ENCODE measurements at regions not wholly inside any gene's neighbourhood (a gene's known extent, or its start where the extent isn't known, plus 50 kb on each side); places are given as distances from the start of the nearest gene placed in this dataset.

GRCh38 chr21:22044431-22044830 lies 1046.2 kb downstream of the NCAM2 start:
- DNase-seq, result no peak

- DNase-seq, result no peak
These were observed 1048.4 kb downstream of the NCAM2 start for GRCh38 chr21:22046576-22046975.

GRCh38 chr21:22056904-22057303 lies 1058.7 kb downstream of the NCAM2 start:
- DNase-seq, result no peak

DNA sequence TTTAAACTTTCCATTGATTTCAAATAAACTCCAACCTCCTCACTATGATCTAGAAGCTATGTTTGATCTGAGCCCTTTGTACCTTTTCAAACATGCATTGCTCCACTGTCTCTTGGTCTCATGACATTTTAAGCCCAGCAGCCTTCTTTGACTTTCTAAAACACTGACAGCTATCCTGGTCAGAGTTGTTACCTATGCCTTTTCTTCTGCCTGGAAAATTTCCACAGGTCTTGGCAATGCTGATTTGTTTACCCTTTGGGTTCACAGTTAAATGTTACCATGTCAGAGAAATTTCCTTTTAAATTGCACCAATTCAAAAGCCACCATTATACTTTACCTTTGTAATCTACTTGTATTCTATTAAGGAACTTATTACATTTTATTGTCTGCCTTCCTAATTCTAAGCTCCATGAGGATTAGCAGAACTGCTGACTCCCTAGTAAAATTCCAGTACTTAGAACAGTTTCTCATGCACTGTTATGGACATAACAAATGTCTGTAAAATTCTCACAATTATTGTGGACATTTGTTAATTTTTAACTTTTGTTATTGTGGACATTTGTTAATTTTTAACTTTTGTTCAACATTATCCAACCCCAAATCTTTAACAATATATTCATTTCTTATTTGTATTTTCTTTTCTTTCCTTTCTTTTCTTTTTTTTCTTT lies 1064.4 kb downstream of the NCAM2 start:
- DNase-seq, result no peak

DNA sequence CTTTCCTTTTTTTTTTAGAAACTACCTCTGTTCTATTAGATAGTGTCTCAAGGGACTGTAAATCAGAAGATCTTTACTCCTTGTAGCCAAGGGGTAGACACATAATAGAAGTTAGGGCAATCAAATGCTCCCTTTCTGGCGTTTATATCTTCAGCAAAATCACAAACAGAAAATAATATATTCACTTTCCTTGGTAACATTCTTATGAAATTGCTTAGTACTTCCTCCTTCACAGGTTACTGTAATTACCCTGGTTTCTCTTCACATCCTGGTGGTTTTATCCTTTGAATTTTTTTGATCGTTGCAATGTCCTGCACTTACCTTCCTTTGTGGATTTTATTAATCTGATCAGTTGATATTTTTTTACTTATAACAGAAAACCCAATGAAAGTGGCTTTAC lies 1064.9 kb downstream of the NCAM2 start:
- DNase-seq, result no peak

- DNase-seq, result no peak
These were observed 1078.3 kb downstream of the NCAM2 start for GRCh38 chr21:22076471-22076870.

DNA sequence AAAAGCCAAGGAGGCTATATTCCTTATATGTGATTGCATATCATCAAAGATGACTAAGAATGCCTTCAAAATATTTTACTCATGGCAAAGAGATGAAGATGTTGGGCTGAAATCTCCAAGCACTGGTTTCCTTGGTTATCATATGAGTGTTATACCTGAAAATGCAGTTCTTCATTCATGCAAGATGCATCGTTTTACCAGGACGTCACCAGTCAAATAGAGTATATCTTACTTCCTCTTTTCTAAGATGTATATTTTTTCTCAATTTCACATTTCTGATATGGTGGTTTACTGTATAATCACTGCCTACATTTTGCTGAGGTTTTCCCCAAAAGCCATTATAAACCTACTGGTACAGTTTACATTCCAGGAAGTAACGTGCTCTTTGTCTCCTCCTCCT lies 1085.7 kb downstream of the NCAM2 start:
- no peak for DNase-seq

DNA sequence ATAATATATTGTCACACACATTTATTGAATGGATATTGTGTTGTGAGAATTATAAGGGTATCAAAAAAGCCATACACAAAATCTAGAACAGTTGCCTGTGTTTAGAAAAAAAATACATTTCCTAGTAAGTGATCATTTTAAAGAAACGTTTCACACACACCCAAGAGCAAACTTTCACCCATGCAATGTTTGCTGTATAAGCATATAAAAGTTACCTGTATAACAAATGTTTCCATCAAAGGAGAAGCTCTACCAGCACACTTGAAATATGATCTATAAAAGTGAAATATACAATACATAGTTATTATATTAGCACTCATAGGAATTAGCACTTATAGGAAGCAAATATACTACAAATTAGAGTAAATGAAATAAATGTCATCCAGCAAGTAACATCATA lies 1098.1 kb downstream of the NCAM2 start:
- no peak for DNase-seq

GRCh38 chr21:22106720-22107410 lies 1108.7 kb downstream of the NCAM2 start:
- no peak for DNase-seq

DNA sequence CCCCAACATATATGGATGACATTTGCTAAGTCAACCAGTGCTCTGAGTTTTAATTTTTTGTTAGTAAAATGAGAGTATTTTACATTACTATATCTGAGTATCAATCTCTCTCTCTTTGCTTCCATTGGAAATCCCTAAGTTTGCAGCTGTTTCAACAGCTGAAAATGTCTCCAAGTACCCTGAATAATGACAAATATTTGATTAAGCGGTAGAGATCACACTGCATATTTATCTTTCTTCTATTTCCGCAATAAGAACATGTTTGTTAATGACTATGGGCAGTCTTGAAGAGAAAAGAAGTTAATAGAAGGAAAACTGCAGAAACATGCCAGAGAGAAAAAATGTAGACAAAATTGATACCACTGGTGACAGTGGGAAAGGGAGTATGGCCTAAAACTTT lies 1117.5 kb downstream of the NCAM2 start:
- no peak for DNase-seq

- no peak for DNase-seq
These were observed 1122.5 kb downstream of the NCAM2 start for GRCh38 chr21:22120616-22121266.

GRCh38 chr21:22125581-22125980 lies 1127.4 kb downstream of the NCAM2 start:
- DNase-seq, result no peak

- DNase-seq, result no peak
These were observed 1130.5 kb downstream of the NCAM2 start for GRCh38 chr21:22128671-22129070.

DNA sequence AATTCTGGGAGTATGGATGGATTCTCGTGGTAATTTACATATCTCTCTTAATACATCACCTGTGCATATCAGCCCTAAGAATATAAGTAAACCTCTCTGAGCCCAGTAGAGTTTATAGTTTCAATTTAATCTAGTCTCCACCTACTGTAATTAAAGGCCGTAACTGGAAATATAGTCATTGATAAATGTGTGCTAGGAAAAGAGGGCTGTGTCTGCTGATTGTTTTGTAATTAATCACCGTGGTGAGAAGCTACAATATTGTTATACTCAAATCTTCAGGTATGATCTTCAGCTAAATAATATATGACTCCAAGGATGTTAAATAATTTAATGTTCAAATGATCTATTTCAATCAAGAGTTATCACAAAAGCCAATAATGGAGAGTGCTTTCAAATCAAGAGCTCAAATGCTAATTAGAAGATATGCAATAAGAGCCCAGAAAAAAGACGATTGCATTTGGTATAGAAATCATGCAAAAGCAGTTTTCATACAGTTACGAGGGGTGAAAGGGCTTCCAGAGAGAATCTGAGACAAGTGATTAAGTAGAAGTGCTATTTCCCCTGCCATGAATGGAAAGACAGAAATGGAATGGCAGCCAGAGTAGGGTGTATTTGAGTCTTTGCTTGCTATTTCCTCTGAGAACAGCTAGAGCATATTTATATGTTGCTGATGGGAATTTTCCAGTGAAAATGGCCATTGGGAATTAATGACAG lies 1134.3 kb downstream of the NCAM2 start:
- DNase-seq, result no peak

- DNase-seq, result no peak
These were observed 1138.5 kb downstream of the NCAM2 start for GRCh38 chr21:22136740-22137139.

DNA sequence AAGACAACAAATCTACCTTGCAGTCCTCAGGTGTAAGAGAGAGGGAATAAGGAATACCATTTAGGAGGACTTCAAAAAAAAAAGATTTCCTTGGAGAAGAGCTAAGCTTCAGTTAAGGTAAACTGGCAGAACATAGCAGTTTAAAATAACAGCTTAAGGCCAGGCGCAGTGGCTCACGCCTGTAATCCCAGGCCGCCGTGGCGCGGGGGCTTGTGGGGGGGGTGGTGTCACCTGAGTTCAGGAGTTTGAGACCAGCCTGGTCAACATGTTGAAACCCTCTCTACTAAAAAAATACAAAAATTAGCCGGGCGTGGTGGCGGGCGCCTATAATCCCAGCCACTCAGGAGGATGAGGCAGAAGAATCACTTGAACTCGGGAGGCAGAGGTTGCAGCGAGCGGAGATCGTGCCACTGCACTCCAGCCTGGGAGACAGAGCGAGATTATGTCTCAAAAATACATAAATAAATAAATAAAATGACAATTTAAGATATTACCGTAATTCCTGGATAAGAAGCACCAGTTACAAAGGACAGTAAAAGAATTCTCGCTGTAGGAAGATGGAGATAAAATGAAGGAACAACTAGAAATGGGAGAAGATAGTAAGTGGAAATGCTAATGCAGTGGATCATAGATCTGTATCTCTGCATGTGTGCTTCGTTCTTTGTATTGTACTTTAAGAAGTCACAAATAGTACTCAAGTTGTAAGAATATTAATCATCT lies 1140.2 kb downstream of the NCAM2 start:
- DNase-seq, result no peak

DNA sequence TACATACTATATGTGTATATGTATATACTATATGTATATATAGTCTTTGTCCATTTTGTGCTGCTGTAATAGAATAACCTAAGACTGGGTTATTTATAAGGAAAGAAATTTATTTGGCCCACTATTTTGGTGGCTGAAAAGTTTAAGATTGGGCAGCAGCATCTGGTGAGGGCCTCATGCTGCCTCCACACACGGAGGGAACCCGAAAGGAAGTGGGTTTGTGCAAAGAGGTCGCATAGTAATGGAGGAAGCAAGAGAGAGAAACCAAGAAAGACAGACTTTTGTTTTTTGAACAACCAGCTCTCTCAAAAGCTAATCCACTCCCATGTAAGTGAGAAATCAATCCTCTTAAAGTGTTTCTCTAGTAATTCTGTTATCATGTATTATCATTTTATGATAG lies 1147.3 kb downstream of the NCAM2 start:
- DNase-seq, result no peak

GRCh38 chr21:22154579-22155274 lies 1156.5 kb downstream of the NCAM2 start:
- no peak for DNase-seq

GRCh38 chr21:22164912-22165311 lies 1166.7 kb downstream of the NCAM2 start:
- DNase-seq, result no peak

- no peak for DNase-seq
These were observed 1176.5 kb downstream of the NCAM2 start for GRCh38 chr21:22174746-22175145.

DNA sequence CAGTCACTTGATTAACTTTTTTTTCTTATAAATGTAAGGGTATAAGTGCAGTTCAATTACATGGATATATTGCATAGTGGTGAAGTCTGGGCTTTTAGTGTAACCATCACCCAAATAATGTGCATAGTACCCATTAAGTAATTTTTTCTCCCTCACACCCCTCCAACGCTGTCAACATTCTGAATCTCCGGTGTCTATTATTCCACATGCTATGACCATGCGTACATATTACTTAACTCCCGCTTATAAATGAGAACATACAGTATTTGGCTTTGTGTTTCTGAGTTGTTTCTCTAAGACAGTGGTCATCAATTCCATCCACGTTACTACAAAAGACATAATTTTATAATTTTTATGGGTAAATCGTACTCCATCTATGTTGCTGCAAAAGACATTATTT lies 1191.1 kb downstream of the NCAM2 start:
- no peak for DNase-seq

- no peak for DNase-seq
These were observed 1193.4 kb downstream of the NCAM2 start for GRCh38 chr21:22191581-22191980.

Measured in CD4-positive, alpha-beta T cell treated with Interleukin-21 for 1 hour (primary cell).